ENCODE measurements at regions not wholly inside any gene's neighbourhood (a gene's known extent, or its start where the extent isn't known, plus 50 kb on each side); places are given as distances from the start of the nearest gene placed in this dataset.

DNA sequence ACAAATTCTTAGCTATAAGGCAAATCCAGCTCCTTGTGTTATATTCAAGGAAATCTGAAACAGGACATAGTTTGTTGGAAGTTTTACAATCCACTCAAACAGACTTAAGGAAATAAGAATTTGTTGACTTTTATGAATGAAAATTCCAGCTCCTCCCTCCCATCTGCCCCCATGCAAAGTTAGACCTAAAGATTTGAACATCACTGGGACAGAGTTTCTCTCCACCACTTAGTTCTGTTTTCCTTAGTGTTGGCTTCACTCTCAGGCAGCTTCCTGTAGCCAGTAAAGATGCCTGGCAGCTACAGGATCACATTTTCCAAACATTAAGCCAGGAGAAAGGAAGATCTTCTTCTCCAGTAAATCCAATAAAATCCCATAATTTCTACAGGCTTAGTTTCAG lies 265.0 kb downstream of the TAFA4 start:
- H3K9ac ChIP-seq (replicated peaks in 1 of 4; ENCODE audit: extremely low read depth in 1 of 4, low read depth in 3 of 4, low read length in 3 of 4), result no peak overlapping the region
- H4K91ac ChIP-seq (replicated peaks; ENCODE audit: insufficient read length, low read length), result no peak overlapping the region
- no peak overlapping the region for H2BK120ac ChIP-seq (replicated peaks; ENCODE audit: low read depth, low read length)
- H3K4ac ChIP-seq (replicated peaks; ENCODE audit: insufficient read length, low read depth, low read length), result no peak overlapping the region
- no peaks in the 10 kb centered on the region for H3K9me3 ChIP-seq (ENCODE audit: insufficient read depth in 2 of 2, low read depth in 1 of 2, low read length in 1 of 2)
- no peak overlapping the region for H2BK5ac ChIP-seq (ENCODE audit: low read depth, low read length)
- DNase-seq (ENCODE audit: low read depth in 1 of 2, low spot score in 2 of 2) (no peak), FAIRE-seq (no peak)
- H3K79me2 ChIP-seq (ENCODE audit: control insufficient read depth in 1 of 2, insufficient read depth in 2 of 2, low read length in 2 of 2), result no peaks in the 10 kb centered on the region
- no peak for TF ChIP-seq RFX5 (IDR thresholded peaks at IDR 0.05; ENCODE audit: borderline replicate concordance, low read depth, low read length)
- no peak for TF ChIP-seq NANOG (IDR thresholded peaks at IDR 0.05; ENCODE audit: insufficient read depth, low read depth, low read length, poor library complexity, severe bottlenecking)
- no peak for TF ChIP-seq TAF7 (optimal IDR thresholded peaks at IDR 0.05; ENCODE audit: borderline replicate concordance, low read depth, low read length)
- H3K4me3 ChIP-seq (ENCODE audit: extremely low read depth in 1 of 4, insufficient read depth in 2 of 4, low read depth in 3 of 4, low read length in 4 of 4), result no peak overlapping the region
- H2BK15ac ChIP-seq (ENCODE audit: low read length), result no peak overlapping the region
- H3K56ac ChIP-seq (replicated peaks; ENCODE audit: insufficient read length, low read depth, low read length), result no peak overlapping the region
- no peak overlapping the region for H3K14ac ChIP-seq (ENCODE audit: insufficient read length)
- no peak overlapping the region for H4K8ac ChIP-seq (ENCODE audit: extremely low read depth, insufficient read depth, low read length)
- H3K27me3 ChIP-seq (replicated peaks in 1 of 4; ENCODE audit: control insufficient read depth in 3 of 4, extremely low read depth in 1 of 4, insufficient read depth in 3 of 4, low read length in 3 of 4), result no peaks in the 10 kb centered on the region
- H3K79me1 ChIP-seq (ENCODE audit: low read depth, low read length), result no peaks in the 10 kb centered on the region
- H2BK20ac ChIP-seq (ENCODE audit: low read length), result no peak overlapping the region
- no peak overlapping the region for H3K4me2 ChIP-seq (ENCODE audit: insufficient read depth in 1 of 2, low read depth in 2 of 2, low read length in 2 of 2)
- H2AK5ac ChIP-seq (ENCODE audit: low read depth, low read length), result no peak overlapping the region
- H3K27ac ChIP-seq (ENCODE audit: low read depth, low read length), result no peak overlapping the region
- ChIA-PET CTCF (ENCODE audit: partially characterized antibody) (interaction anchor here (0.6 to 1.6 kb wide), 3 partner anchors 9 to 211 kb away, joined by 3 to 4 read pairs (median 4); no protein-coding TSS in a partner anchor), POLR2A (ENCODE audit: partially characterized antibody) (no interaction called here)
- H2AFZ ChIP-seq (ENCODE audit: low read length), result no peak overlapping the region
- H2BK12ac ChIP-seq (ENCODE audit: low read depth, low read length), result no peak overlapping the region
- H3K23ac ChIP-seq (ENCODE audit: insufficient read length), result no peak overlapping the region
- no peaks in the 10 kb centered on the region for H3K23me2 ChIP-seq (ENCODE audit: low read depth, low read length)
- no peaks in the 10 kb centered on the region for H4K20me1 ChIP-seq (replicated peaks in 1 of 2; ENCODE audit: control insufficient read depth in 1 of 2, insufficient read depth in 2 of 2, low read length in 2 of 2)
- no peak overlapping the region for H4K5ac ChIP-seq (ENCODE audit: insufficient read length, low read depth, low read length)
- peaks cover 0 to 5% (median 3%) of the 10 kb centered on the region in 4 experiments; a peak in 2 of 7 replicates for H3K4me1 ChIP-seq (replicated peaks in 1 of 4; ENCODE audit: control insufficient read depth in 3 of 4, insufficient read depth in 4 of 4, low read length in 3 of 4)
- no peaks in the 10 kb centered on the region for H3K36me3 ChIP-seq (ENCODE audit: control insufficient read depth in 2 of 4, insufficient read depth in 4 of 4, low read length in 3 of 4)
- no peak overlapping the region for H3K18ac ChIP-seq (ENCODE audit: extremely low read depth, low read length)
